ENCODE measurements at regions not wholly inside any gene's neighbourhood (a gene's known extent, or its start where the extent isn't known, plus 50 kb on each side); places are given as distances from the start of the nearest gene placed in this dataset.

- no peak for DNase-seq (ENCODE audit: low read depth)
- TF ChIP-seq CTCF (IDR thresholded peaks at IDR 0.05; ENCODE audit: insufficient read depth, low read depth, low read length), result no peak
- no peak overlapping the region for H3K4me3 ChIP-seq (ENCODE audit: low read depth, low read length)
These were observed 752.3 kb downstream of the NR2F2 start for GRCh38 chr15:97082830-97083229.

DNA sequence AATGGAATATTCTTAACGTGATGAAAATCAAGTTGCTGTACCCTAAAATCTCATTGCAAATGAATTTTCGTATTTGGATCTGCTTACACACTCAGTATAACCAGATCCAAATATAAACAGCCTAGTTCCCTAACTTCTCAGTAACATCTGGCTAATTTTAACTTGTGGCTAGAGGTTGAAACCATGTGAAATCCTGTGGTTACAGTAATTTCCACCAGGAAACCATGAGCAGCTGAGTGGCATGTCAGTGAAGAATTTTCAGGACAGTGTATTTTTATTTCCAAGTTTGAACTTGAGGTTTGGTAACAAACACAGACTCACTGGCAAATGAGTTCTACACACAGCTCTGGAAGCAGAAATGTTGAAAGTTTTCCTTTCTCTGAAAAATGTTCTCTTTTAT lies 754.1 kb downstream of the NR2F2 start:
- no peak for TF ChIP-seq CTCF (IDR thresholded peaks at IDR 0.05; ENCODE audit: insufficient read depth, low read depth, low read length)
- DNase-seq (ENCODE audit: low read depth), result peak; percentile 68
- H3K4me3 ChIP-seq (ENCODE audit: low read depth, low read length), result no peak overlapping the region

GRCh38 chr15:97085731-97086130 lies 755.2 kb downstream of the NR2F2 start:
- DNase-seq (ENCODE audit: low read depth), result no peak
- no peak for TF ChIP-seq CTCF (IDR thresholded peaks at IDR 0.05; ENCODE audit: insufficient read depth, low read depth, low read length)
- no peak overlapping the region for H3K4me3 ChIP-seq (ENCODE audit: low read depth, low read length)

DNA sequence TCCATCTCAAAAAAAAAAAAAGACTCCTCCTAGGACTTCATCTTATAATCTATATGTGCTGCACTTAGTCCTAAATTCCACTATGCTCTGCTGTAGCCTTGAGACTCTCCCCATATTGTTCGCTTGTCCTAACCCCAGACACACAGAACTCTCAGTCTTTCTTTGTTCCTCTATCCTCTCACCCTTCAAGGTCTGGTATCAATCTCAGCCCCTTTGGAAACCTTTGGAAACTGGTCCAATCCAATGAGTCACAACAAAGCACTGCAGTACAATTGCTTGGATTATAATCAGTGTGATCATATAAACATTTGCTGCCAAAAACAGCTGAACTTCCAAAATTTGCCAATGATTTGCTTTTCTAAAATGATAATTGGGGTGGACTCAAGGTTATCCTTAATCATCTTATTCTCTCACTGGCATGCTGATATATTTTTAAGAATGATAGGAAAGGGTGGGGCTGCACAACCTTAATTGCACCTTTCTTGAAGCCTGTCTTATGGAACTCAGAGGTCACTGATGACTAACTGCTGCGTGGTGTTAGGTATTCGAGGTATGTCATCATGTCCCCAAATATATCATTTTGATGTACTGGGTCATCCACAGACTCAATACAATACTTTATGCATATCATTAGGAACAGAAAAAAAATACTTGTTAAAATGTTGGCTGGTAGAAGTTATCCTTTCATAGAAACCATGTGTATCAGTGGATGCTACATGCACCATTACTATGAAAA lies 756.7 kb downstream of the NR2F2 start:
- H3K4me3 ChIP-seq (ENCODE audit: low read depth, low read length), result no peak overlapping the region
- no peak for TF ChIP-seq CTCF (IDR thresholded peaks at IDR 0.05; ENCODE audit: insufficient read depth, low read depth, low read length)
- peak; percentile 1 for DNase-seq (ENCODE audit: low read depth)

GRCh38 chr15:97091093-97091492 lies 760.6 kb downstream of the NR2F2 start:
- H3K4me3 ChIP-seq (ENCODE audit: low read depth, low read length), result no peak overlapping the region
- TF ChIP-seq CTCF (IDR thresholded peaks at IDR 0.05; ENCODE audit: insufficient read depth, low read depth, low read length), result no peak
- DNase-seq (ENCODE audit: low read depth), result no peak

GRCh38 chr15:97092656-97093055 lies 762.2 kb downstream of the NR2F2 start:
- DNase-seq (ENCODE audit: low read depth), result no peak
- H3K4me3 ChIP-seq (ENCODE audit: low read depth, low read length), result no peak overlapping the region
- no peak for TF ChIP-seq CTCF (IDR thresholded peaks at IDR 0.05; ENCODE audit: insufficient read depth, low read depth, low read length)

- TF ChIP-seq CTCF (IDR thresholded peaks at IDR 0.05; ENCODE audit: insufficient read depth, low read depth, low read length), result no peak
- no peak for DNase-seq (ENCODE audit: low read depth)
- H3K4me3 ChIP-seq (ENCODE audit: low read depth, low read length), result no peak overlapping the region
These were observed 765.9 kb downstream of the NR2F2 start for GRCh38 chr15:97096303-97096835.

Data from fibroblast of villous mesenchyme (primary cell).